H1 (cell line): ENCODE measurements at regions not wholly inside any gene's neighbourhood (a gene's known extent, or its start where the extent isn't known, plus 50 kb on each side); places are given as distances from the start of the nearest gene placed in this dataset.

Source experiments
- CTCF ChIA-PET: fragments of 300-600 bp; sonication (Branson Sonifier 250); formaldehyde crosslinking; loops from one replicate; lab custom pipeline; 2021; ENCODE audit not compliant: partially characterized antibody; lab: Charles Lee
- POLR2A ChIA-PET: fragments of 300-600 bp; sonication (Branson Sonifier 250); formaldehyde crosslinking; loops from one replicate; lab custom pipeline; 2021; ENCODE audit warnings: inconsistent platforms; ENCODE audit not compliant: partially characterized antibody; lab: Charles Lee
- DNase-seq, 2 experiments: peaks; one replicate each; pipeline versions ENCODE4 v3.0.0 to v3.0.0-alpha.2; 2010 to 2022; ENCODE audit warnings: low spot score in 2 of 2, low read depth in 1 of 2, mixed read lengths in 1 of 2
- FAIRE-seq: peaks from 2 replicates; lab custom pipeline; 2011; peaks lifted over from hg19 to GRCh38; lab: Jason Lieb, UNC
- H2AFZ ChIP-seq: 2 replicates; pipeline ENCODE4 v1.8.1; 2012; ENCODE audit warnings: low read length, inconsistent platforms
- H2AK5ac ChIP-seq: 2 replicates; pipeline ENCODE4 v1.6.1; 2013; ENCODE audit warnings: low read depth, low read length
- H2BK120ac ChIP-seq: replicated peaks from 2 replicates; pipeline ENCODE3; 2013; ENCODE audit warnings: low read depth, low read length, inconsistent platforms
- H2BK12ac ChIP-seq: 2 replicates; pipeline ENCODE4 v1.6.1; 2013; ENCODE audit warnings: low read depth, low read length
- H2BK15ac ChIP-seq: 2 replicates; pipeline ENCODE4 v1.6.1; 2013; ENCODE audit warnings: low read length
- H2BK20ac ChIP-seq: 2 replicates; pipeline ENCODE4 v1.6.1; 2013; ENCODE audit warnings: low read length
- H2BK5ac ChIP-seq: 2 replicates; pipeline ENCODE4 v1.6.1; 2013; ENCODE audit warnings: low read depth, low read length
- H3K14ac ChIP-seq: 2 replicates; pipeline ENCODE4 v1.6.1; 2013; ENCODE audit warnings: inconsistent platforms; ENCODE audit not compliant: insufficient read length
- H3K18ac ChIP-seq: 2 replicates; pipeline ENCODE4 v1.6.1; 2013; ENCODE audit warnings: low read length; ENCODE audit errors: extremely low read depth
- H3K23ac ChIP-seq: 2 replicates; pipeline ENCODE4 v1.6.1; 2013; ENCODE audit warnings: inconsistent platforms; ENCODE audit not compliant: insufficient read length
- H3K23me2 ChIP-seq: 2 replicates; pipeline ENCODE4 v1.6.1; 2013; ENCODE audit warnings: low read depth, low read length
- H3K27ac ChIP-seq: 2 replicates; pipeline ENCODE4 v1.6.1; 2011; ENCODE audit warnings: low read depth, low read length, inconsistent platforms
- H3K27me3 ChIP-seq, 4 experiments: replicated peaks in 1 of 4; 1 replicate in 1 of 4; 2 replicates in 3 of 4; pipeline versions ENCODE4 v1.6.1 to v1.8.1; 2011 to 2013; ENCODE audit warnings: low read length in 3 of 4, mild to moderate bottlenecking in 3 of 4, inconsistent platforms in 2 of 4, mixed read lengths in 2 of 4, moderate library complexity in 1 of 4; ENCODE audit not compliant: control insufficient read depth in 3 of 4, insufficient read depth in 3 of 4; ENCODE audit errors: extremely low read depth in 1 of 4
- H3K36me3 ChIP-seq, 4 experiments: 2 replicates each; pipeline versions ENCODE4 v1.6.1 to v1.8.1; 2011 to 2013; ENCODE audit warnings: mild to moderate bottlenecking in 4 of 4, low read length in 3 of 4, moderate library complexity in 2 of 4, control low read depth in 1 of 4, inconsistent platforms in 1 of 4; ENCODE audit not compliant: insufficient read depth in 4 of 4, control insufficient read depth in 2 of 4
- H3K4ac ChIP-seq: replicated peaks from 2 replicates; pipeline ENCODE3; 2013; ENCODE audit warnings: low read length, low read depth, mixed read lengths, inconsistent platforms; ENCODE audit not compliant: insufficient read length
- H3K4me1 ChIP-seq, 4 experiments: replicated peaks in 1 of 4; 1 replicate in 1 of 4; 2 replicates in 3 of 4; pipeline versions ENCODE4 v1.6.1 to v1.8.1; 2011 to 2013; ENCODE audit warnings: low read length in 3 of 4, inconsistent platforms in 2 of 4, mixed read lengths in 1 of 4; ENCODE audit not compliant: insufficient read depth in 4 of 4, control insufficient read depth in 3 of 4
- H3K4me2 ChIP-seq, 2 experiments: 2 replicates each; pipeline versions ENCODE4 v1.6.1 to v1.8.1; 2011 to 2013; ENCODE audit warnings: low read depth in 2 of 2, low read length in 2 of 2, control low read depth in 1 of 2, inconsistent platforms in 1 of 2, mild to moderate bottlenecking in 1 of 2; ENCODE audit not compliant: insufficient read depth in 1 of 2
- H3K4me3 ChIP-seq, 4 experiments: fragments of 200-600, 300-600 bp in 1 of 4; sonication (generic), shearing (Covaris generic), sonication (Bioruptor Twin) in 1 of 4; 2 replicates each; pipeline versions ENCODE4 v1.5.1 to v1.8.1; 2011 to 2016; ENCODE audit warnings: low read length in 4 of 4, low read depth in 3 of 4, control low read depth in 2 of 4, inconsistent platforms in 2 of 4, mild to moderate bottlenecking in 2 of 4, mixed read lengths in 1 of 4, moderate library complexity in 1 of 4; ENCODE audit not compliant: insufficient read depth in 2 of 4; ENCODE audit errors: extremely low read depth in 1 of 4
- H3K56ac ChIP-seq: replicated peaks from 2 replicates; pipeline ENCODE3; 2013; ENCODE audit warnings: low read depth, mild to moderate bottlenecking, mixed read lengths, low read length, inconsistent platforms; ENCODE audit not compliant: insufficient read length
- H3K79me1 ChIP-seq: 2 replicates; pipeline ENCODE4 v1.6.1; 2013; ENCODE audit warnings: low read depth, low read length, control low read depth
- H3K79me2 ChIP-seq, 2 experiments: 2 replicates each; pipeline versions ENCODE4 v1.6.1 to v1.8.1; 2012 to 2013; ENCODE audit warnings: low read length in 2 of 2, mild to moderate bottlenecking in 2 of 2, inconsistent platforms in 1 of 2; ENCODE audit not compliant: insufficient read depth in 2 of 2, control insufficient read depth in 1 of 2
- H3K9ac ChIP-seq, 4 experiments: replicated peaks in 1 of 4; 1 replicate in 1 of 4; 2 replicates in 3 of 4; pipeline versions ENCODE4 v1.6.1 to v1.8.1; 2011 to 2013; ENCODE audit warnings: low read depth in 3 of 4, low read length in 3 of 4, control low read depth in 2 of 4, mild to moderate bottlenecking in 2 of 4, moderate library complexity in 2 of 4, inconsistent platforms in 1 of 4; ENCODE audit errors: extremely low read depth in 1 of 4
- H3K9me3 ChIP-seq, 2 experiments: 2 replicates each; pipeline versions ENCODE4 v1.6.1 to v1.8.1; 2012 to 2013; ENCODE audit warnings: mild to moderate bottlenecking in 2 of 2, moderate library complexity in 2 of 2, control low read depth in 1 of 2, inconsistent platforms in 1 of 2, low read depth in 1 of 2, low read length in 1 of 2, mixed read lengths in 1 of 2; ENCODE audit not compliant: insufficient read depth in 2 of 2
- H4K20me1 ChIP-seq, 2 experiments: replicated peaks in 1 of 2; 2 replicates each; pipeline versions ENCODE3 to v1.8.1; 2011 to 2013; ENCODE audit warnings: inconsistent platforms in 2 of 2, low read length in 2 of 2, mild to moderate bottlenecking in 1 of 2; ENCODE audit not compliant: insufficient read depth in 2 of 2, control insufficient read depth in 1 of 2
- H4K5ac ChIP-seq: 2 replicates; pipeline ENCODE4 v1.6.1; 2013; ENCODE audit warnings: low read length, low read depth, mixed read lengths, inconsistent platforms; ENCODE audit not compliant: insufficient read length
- H4K8ac ChIP-seq: 2 replicates; pipeline ENCODE4 v1.8.0; 2013; ENCODE audit warnings: mild to moderate bottlenecking, moderate library complexity, low read length, inconsistent platforms; ENCODE audit not compliant: insufficient read depth; ENCODE audit errors: extremely low read depth
- H4K91ac ChIP-seq: replicated peaks from 2 replicates; pipeline ENCODE3; 2013; ENCODE audit warnings: low read length, mixed read lengths, inconsistent platforms; ENCODE audit not compliant: insufficient read length
- EGR1 ChIP-seq: IDR thresholded peaks from 2 replicates; pipeline ENCODE4 v1.6.1; 2011; ENCODE audit warnings: low read depth, low read length, borderline replicate concordance
- FOSL1 ChIP-seq: IDR thresholded peaks from 2 replicates; pipeline ENCODE4 v1.6.1; 2011; ENCODE audit warnings: mild to moderate bottlenecking, low read depth, low read length, moderate library complexity; ENCODE audit not compliant: insufficient read depth
- RAD21 ChIP-seq, 2 experiments: IDR thresholded peaks in 1 of 2; conservative IDR thresholded peaks in 1 of 2; 2 replicates each; pipeline ENCODE4 v1.6.1; 2011; ENCODE audit warnings: low read depth in 2 of 2, low read length in 2 of 2, improper control_type of control experiment in 1 of 2, inconsistent platforms in 1 of 2, mild to moderate bottlenecking in 1 of 2, moderate library complexity in 1 of 2
- RNF2 ChIP-seq: fragments of 200-900, 300-1000 bp; sonication (generic); IDR thresholded peaks from 2 replicates; pipeline ENCODE4 v1.7.1; 2016; ENCODE audit warnings: borderline replicate concordance, low read depth, mild to moderate bottlenecking, antibody characterized with exemption, low read length; ENCODE audit not compliant: poor library complexity, severe bottlenecking; ENCODE audit errors: missing control alignments
- SAP30 ChIP-seq: fragments of 300-600 bp; sonication (generic); IDR thresholded peaks from 2 replicates; pipeline ENCODE4 v1.7.1; 2012; ENCODE audit warnings: low read length, moderate library complexity, mild to moderate bottlenecking, inconsistent platforms; ENCODE audit not compliant: insufficient read depth, insufficient replicate concordance
- TBP ChIP-seq: IDR thresholded peaks from 2 replicates; pipeline ENCODE4 v1.6.1; 2011; ENCODE audit warnings: low read depth, low read length, improper control_type of control experiment
- WGBS, 2 experiments: shearing (Covaris generic) in 1 of 2; methylation state at CpG; one replicate each; pipeline versions ENCODE4 v1.1.6 to v1.1.7; 2013 to 2015; ENCODE audit warnings: low lambda C conversion rate in 2 of 2, mixed read lengths in 2 of 2, inconsistent platforms in 1 of 2, low coverage in 1 of 2, missing lambda C conversion rate in 1 of 2; ENCODE audit not compliant: insufficient replicate concordance in 2 of 2, insufficient coverage in 1 of 2, insufficient read length in 1 of 2; ENCODE audit errors: extremely low coverage in 1 of 2, missing lambda C conversion rate in 1 of 2; 5-methylcytosine and 5-hydroxymethylcytosine counted together

DNA sequence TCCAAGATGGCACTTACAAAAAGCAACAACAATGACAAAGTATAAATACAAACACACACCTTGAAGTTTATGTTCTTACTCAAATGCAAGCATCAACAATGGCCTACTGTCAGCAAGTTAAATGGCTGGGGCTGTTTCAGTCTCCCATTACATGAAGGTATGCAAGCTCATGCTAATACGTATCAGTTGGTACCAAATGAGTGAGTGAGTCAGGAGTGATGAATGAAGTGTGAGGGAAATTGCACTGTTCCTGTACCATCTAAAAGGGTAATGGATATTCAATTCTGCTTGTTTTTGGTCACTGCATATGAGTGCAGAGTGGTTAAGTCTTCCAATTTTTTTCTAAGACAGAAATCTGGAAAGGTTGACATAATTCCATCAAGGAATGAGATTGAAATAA is 964.9 kb downstream of the MAT2B start:
- H3K4me3 ChIP-seq, result no peak overlapping the region
- POLR2A ChIA-PET, result no interaction called here
- H4K5ac ChIP-seq, result no peak overlapping the region
- no peak overlapping the region for H2BK12ac ChIP-seq
- 91% methylated on average over 1 of the region's 1 CpG; no CpG with 5 or more reads in 1 of the 2 experiments for WGBS, 2 experiments
- TF ChIP-seq RAD21 (IDR thresholded peaks at IDR 0.05 in 1 of 2, conservative IDR thresholded peaks at IDR 0.05 in 1 of 2; ENCODE audit: low read depth in 2 of 2, low read length in 2 of 2) (no peak), RNF2 (no peak), TBP (no peak), FOSL1 (no peak), SAP30 (no peak), EGR1 (no peak)
- TF ChIP-seq, all 59 proteins: peak for 0
- Histone ChIP-seq H3K18ac (no peak overlapping the region), H4K91ac (no peak overlapping the region), H2BK5ac (no peak overlapping the region), H3K9me3 (no peaks in the 10 kb centered on the region), H4K20me1 (no peaks in the 10 kb centered on the region), H3K27ac (no peak overlapping the region), H2BK15ac (no peak overlapping the region), H3K23ac (no peak overlapping the region), H2BK120ac (no peak overlapping the region), H3K56ac (no peak overlapping the region), H2BK20ac (no peak overlapping the region), H3K4me1 (peaks cover 0 to 4% (median 0%) of the 10 kb centered on the region in 4 experiments; a peak in 2 of 7 replicates), H3K4ac (no peak overlapping the region), H3K9ac (no peak overlapping the region), H3K4me2 (no peak overlapping the region), H3K36me3 (no peaks in the 10 kb centered on the region), H4K8ac (no peak overlapping the region), H3K23me2 (no peaks in the 10 kb centered on the region; the same call in 1 of the 2 replicates), H3K14ac (no peak overlapping the region), H3K79me2 (no peaks in the 10 kb centered on the region), H3K79me1 (no peaks in the 10 kb centered on the region), H2AK5ac (no peak overlapping the region), H2AFZ (no peak overlapping the region), H3K27me3 (no peaks in the 10 kb centered on the region)
- CTCF ChIA-PET, result interaction anchor here (0.7 to 0.9 kb wide), 2 partner anchors 458 to 776 kb away, joined by 3 read pairs; no protein-coding TSS in a partner anchor
- DNase-seq (no peak), FAIRE-seq (no peak)
